ENCODE measurements at regions not wholly inside any gene's neighbourhood (a gene's known extent, or its start where the extent isn't known, plus 50 kb on each side); places are given as distances from the start of the nearest gene placed in this dataset.
"Not testable (repeated sequence)": the region's sequence is repeated elsewhere in the genome, so short reads cannot be mapped to it uniquely, and the experiment has no call there.

DNA sequence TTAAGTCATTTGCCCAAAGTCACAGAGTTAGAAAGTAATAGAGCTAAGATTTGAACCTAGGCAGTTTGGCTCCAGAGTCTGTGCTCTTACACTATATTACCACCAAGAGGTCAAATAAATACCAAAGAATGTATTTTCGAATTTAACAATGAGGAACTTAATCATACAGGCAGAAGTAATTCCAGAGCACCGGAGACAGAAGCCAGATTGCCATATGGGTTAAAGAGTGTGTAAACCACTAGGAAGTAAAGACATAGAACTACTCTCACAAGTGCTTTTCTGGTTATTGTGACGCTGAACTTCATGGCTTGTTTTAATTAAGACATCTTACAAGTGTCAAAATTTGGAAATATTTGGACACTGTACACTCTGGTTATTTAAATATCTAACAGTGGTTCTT, 114.5 kb upstream of the NBPF19 start:
- DNase-seq (ENCODE audit: low read depth) = not testable (repeated sequence)

DNA sequence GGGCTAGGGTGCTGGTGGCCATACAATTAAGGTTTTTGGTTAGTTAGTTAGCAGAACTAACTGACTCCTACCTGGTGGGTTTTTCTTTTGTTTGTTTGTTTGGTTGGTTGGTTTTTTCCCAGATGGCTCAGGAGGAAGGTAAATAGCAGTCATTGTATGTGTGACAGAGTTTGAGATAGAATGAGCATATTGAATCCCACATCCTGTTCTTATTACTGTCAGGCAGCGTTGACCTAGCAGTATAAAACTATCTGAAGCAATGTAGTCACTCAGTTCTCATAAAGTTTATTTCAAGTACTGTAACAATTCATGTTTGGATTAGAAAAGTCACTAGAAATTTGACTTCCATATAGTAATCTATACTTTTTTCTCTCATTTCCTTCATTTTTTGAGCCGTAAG, 113.5 kb upstream of the NBPF19 start:
- DNase-seq (ENCODE audit: low read depth) = not testable (repeated sequence)

DNA sequence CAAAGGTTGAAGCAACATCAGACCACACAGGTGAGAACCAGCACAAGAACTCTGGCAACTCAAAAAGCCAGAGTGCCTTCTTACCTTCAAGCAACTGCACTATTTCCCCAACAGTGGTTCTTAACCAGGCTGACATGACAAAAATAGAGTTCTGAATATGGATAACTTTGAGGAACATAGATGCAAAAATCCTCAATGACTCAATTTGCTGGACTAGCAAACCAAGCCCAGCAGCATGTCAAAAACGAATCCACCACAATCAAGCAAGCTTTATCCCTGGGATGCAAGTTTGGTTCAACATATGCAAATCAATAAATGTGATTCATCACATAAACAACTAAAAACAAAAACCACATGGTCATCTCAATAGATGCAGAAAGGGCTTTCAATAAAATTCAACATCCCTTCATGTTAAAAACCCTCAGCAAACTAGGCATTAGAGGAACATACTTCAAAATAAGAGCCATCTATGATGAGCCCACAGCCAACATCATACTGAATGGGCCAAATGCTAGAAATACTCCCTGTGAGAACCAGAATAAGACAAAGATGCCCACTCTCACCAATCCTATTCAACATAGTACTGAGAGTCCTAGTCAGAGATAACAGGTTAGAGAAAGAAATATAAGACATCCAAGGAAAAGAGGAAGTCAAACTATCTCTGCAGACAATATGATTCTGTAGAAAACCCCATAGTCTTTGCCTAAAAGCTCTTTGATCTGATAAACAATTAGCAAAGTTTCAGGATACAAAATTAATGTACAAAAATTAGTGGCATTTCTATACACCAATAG, 110.5 kb upstream of the NBPF19 start:
- DNase-seq (ENCODE audit: low read depth) = not testable (repeated sequence)

DNA sequence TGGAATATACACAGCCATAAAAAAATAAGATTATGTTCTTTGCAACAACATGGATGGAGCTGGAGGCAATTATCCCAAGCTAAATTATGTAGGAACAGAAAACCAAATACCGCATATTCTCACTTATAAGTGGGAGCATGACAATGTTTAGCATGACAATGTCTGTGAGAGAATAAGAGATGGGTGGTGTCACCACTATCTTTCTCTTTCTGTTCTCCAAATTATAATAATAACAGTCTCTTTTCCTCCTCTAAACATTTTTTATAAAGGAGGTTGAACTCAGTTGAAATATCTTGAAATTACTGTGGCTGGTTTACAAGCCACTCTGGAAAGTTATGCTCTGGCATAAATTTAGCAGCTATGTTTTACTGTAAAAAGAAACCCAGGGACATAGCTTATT, 108.4 kb upstream of the NBPF19 start:
- not testable (repeated sequence) for DNase-seq (ENCODE audit: low read depth)

DNA sequence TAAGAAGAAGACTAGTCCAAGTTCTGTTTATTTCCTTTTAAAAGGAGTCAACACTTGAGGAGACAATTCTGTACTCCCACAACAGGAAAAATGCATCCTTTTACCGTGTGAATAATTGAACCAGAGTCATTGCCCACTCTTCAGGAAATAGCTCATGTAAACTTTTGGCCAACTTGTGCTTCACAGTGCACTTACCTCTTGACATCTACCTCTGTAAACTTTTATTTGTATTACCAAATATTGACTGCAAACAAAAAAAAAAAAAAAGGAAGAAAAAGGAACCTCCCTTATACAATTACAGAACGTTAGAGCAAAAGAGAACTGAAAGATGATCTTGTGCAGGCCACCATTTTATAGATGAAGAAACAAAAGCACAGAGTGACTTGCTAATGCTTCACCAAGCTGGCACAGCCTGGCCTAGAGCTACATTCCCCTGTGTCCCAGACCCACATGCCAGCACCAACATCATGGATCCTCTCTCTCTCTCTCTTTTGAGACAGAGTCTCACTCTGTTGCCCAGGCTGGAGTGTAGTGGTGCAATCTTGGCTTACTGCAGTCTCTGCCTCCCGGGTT, 107.3 kb upstream of the NBPF19 start:
- DNase-seq (ENCODE audit: low read depth) = not testable (repeated sequence)

DNA sequence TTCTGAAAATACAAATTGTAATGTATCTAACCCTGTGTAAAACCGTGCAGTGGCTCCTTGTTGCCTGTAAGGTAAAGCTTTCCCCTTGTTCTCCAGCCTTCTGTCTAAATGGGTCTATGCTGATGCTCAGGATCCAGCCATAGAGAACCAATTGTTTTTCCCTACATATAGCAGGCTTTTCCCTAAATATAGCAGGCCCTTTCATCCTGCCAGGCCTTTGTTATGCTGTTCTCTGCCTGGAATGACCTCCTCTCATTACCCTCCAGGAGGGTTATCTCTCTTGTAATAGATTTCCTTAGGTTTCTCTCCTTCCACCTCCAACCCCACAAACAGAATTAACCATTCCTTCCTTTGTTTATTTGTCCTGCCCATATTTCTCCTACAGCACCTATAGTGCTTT, 106.5 kb upstream of the NBPF19 start:
- DNase-seq (ENCODE audit: low read depth) = not testable (repeated sequence)

DNA sequence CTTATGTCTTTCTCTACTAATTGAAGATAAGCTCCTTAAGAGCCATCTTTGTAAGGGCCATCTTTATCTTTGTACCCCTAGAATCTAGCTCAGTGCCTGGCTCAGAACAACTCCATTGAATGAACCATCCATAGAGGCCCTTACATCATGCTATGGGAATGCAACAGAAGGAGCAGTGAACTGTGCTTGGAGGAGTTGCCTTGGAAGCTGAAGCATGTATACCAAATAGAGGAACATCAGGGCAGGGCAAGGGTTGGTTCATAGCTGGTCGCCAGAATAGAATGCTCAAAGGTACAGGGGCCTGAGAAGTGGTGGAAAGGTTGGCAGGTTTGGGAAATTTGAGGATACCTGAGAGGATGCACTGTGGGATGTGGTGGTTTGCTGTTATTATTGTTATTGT, 105.8 kb upstream of the NBPF19 start:
- not testable (repeated sequence) for DNase-seq (ENCODE audit: low read depth)

DNA sequence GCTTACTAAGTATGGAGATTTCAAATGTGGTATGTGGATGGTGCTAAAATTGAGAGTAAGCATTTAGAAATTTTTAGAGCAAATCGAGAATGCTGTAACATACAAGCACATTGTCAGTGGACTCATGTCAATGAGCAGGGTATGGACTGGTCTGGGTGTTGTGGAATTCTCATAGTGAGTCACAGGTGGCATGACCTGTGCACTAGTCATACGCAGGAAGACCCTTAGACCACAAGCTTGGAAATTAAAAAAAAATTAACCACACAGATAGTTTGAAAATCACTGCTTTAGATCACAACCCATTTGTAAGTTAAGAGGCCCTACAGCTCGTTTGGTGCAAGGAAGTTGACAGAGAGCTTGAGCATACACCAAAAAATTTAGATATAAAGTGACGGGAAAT, 102.9 kb upstream of the NBPF19 start:
- DNase-seq (ENCODE audit: low read depth) = not testable (repeated sequence)

DNA sequence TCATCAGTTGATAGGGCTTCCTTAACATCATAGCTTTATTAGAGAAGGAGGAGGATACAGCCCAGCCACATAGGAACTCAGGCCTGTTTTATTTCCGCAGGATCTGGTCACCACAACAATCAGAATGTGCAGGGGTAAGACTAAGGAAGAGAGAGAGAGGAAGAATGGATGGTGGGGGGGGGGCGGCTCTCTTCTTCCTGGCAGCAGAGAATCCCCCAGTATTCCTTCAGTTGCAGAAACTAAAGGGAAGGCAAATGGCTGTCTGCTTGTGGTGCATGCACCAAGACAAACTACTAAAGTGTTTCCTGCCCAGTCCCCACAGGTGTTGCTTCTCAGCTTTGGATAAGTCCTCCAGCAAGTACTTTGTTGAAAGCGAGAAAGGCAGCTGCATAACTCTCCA, 96.4 kb upstream of the NBPF19 start:
- not testable (repeated sequence) for DNase-seq (ENCODE audit: low read depth)

DNA sequence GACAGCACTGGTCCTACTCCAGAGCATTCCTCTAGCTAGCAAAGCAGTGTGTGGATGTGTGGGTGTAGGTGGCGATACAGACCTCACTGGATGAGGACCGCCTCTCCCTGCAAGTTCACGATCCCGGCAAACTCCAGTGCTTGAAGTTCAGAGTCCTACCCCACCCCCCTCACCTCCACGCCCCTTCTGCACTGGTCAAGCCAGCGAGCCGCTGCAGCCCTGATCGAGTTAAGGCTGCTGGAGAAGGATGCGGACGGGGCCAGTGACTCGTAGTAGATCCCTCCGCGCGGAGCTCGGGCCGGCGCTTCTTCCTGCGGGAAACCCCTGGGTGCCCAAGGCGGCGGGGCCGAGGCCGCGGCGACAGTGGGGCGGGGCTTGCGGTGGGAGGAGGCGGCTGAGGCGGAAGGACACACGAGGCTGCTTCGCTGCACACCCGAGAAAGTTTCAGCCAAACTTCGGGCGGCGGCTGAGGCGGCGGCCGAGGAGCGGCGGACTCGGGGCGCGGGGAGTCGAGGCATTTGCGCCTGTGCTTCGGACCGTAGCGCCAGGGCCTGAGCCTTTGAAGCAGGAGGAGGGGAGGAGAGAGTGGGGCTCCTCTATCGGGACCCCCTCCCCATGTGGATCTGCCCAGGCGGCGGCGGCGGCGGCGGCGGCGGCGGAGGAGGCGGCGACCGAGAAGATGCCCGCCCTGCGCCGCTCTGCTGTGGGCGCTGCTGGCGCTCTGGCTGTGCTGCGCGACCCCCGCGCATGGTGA, 84.5 kb upstream of the NBPF19 start:
- DNase-seq (ENCODE audit: low read depth) = peak; percentile 51

DNA sequence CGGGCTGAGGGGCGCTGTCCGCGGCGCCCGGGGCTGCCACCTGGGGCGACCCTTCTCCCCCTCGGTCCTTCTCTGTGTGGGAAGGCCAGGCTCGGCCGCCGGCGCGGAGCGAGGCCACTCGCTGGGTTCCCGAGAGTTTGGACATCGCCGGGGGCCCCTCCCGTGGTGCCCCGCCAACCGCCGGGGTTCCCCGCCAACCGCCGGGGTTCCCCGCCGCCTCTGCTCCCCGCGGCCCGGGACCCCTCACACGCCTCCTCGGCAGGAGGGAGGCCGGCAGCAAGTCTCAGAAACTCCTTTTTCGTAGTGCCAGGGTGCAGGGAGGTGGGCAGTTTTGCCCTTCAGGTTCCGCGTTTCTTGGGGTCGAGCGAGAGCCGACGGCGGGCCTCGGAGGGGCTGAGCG, 83.9 kb upstream of the NBPF19 start:
- DNase-seq (ENCODE audit: low read depth) = not testable (repeated sequence)

DNA sequence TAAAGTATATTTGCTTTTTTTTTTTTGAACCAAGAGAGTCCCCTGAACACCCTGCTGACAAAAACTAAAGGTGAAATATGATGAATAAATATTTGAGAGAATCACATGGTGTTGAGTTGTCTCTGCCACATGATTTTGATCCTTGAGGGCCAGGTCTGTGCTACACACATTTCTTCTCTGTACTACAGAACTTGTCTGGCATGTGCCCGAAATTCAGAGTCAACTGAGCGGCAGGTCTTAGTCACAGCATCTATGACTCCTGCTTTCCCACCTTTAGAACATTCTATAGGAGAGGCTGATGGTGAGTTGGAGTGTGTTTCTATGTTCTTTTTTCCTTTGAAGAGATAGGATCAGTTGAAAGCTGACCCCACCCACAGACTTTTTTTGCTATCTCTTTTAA, 79.0 kb upstream of the NBPF19 start:
- DNase-seq (ENCODE audit: low read depth) = not testable (repeated sequence)

DNA sequence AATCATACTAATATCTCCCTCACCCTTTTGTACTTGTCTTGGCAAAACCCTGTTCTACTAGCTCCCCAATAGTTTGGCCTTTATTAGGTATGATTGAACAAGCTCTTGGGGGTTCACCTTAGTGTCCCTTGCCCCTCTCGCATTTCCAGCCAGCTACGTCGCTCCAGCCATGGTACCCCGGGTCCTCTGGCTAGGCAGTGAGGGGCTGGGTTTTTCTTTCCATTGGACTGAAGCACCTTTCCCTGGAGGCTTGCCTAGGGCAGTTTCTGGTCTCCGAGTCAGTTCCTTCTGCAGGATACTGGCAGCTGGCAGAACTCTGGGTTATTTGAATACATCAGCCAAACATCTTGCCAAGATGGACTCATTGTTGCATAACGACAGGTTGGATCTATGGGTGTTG, 76.3 kb upstream of the NBPF19 start:
- DNase-seq (ENCODE audit: low read depth) = not testable (repeated sequence)

DNA sequence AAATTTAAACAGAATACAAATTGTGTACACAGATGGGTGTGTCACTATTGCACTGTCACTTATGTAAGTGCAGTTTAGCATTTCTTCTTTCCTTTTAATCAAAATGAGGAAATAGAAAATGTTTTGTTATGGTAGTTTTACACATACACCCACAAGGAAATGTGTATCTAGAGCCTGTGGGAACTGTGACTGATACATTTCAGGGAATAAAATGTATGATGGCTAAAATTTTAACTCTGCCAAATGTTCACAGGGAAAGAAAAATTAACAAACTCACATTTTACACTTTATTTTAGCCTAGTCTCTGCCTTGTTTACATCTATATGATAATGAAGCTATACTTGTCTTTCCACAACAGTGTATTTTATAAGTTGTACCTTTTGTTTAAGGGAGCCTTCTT, 66.4 kb upstream of the NBPF19 start:
- DNase-seq (ENCODE audit: low read depth) = not testable (repeated sequence)

DNA sequence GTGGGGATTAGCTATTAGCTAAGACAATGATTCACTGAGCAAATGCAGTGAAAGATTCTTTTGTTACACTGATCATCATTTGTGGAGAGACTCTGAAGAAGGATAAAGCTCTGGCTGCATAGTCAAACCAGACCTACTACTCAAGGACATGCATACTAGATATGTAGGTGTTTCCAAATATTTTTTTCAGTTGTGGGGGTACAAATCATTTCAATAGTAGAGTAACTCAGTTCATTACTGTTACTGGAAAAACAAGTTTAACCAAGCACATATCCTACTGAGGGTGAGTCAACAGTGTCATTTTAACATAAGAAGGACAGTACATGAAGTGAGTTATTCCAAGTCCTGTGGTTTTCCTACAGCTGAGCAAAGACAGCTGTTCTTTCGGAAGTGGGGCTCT, 59.5 kb upstream of the NBPF19 start:
- DNase-seq (ENCODE audit: low read depth) = not testable (repeated sequence)

DNA sequence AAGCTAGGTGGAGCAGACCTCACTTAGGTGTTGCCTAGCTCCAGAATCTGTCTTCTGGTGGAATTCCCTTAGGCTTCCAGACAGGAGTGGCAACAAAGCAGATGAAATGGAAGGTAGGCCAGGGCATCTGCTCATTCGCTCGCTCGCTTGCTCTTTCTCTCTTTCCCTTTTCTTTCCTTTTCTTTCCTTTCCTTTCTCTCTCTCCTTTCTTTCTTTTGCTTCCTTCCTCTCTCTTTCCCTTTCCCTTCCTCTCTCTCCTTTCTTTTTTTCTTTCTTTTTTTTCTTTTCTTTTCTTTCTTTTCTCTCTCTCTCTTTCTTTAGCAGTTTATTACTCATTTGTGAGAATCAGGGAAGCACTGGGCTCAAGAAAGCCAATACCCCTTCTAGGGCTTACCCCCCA, 56.1 kb upstream of the NBPF19 start:
- DNase-seq (ENCODE audit: low read depth) = not testable (repeated sequence)

DNA sequence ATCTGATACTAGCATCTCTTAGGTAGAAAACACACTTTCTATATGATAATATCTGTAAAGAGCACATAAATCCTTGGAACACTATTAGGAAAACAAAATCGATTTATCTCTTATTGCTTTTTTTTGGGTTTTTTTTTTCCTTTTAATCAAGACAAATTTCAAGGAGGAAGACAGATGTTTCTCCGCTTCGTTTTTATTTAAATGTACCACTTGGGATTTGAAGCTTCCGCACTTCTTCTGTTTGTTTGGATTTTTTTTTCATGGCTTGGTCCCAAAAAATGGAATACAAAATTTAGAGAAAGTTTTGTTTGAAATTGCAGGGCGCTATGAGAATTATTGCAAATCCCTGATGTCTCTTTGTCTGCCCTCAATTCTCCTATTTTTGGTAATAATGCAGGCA, 51.7 kb upstream of the NBPF19 start:
- DNase-seq (ENCODE audit: low read depth) = peak; percentile 12

Data from stromal cell of bone marrow (primary cell).